GM12892 (cell line): ENCODE measurements at regions not wholly inside any gene's neighbourhood (a gene's known extent, or its start where the extent isn't known, plus 50 kb on each side); places are given as distances from the start of the nearest gene placed in this dataset.
"Not testable (repeated sequence)": the region's sequence is repeated elsewhere in the genome, so short reads cannot be mapped to it uniquely, and the experiment has no call there.

Experiments used
- DNase-seq: peaks from one replicate; pipeline ENCODE4 v3.0.0; 2011; ENCODE audit not compliant: insufficient read length
- FAIRE-seq: peaks from 2 replicates; lab custom pipeline; 2011; peaks lifted over from hg19 to GRCh38; lab: Jason Lieb, UNC
- POLR2A ChIP-seq: IDR thresholded peaks from 2 replicates; pipeline ENCODE4 v1.6.1; 2011; ENCODE audit warnings: low read depth, low read length, control low read depth
- POLR2AphosphoS5 ChIP-seq: IDR thresholded peaks from 2 replicates; pipeline ENCODE4 v1.6.1; 2011; ENCODE audit warnings: low read depth, low read length, control low read depth
- TAF1 ChIP-seq: IDR thresholded peaks from 2 replicates; pipeline ENCODE4 v1.6.1; 2011; ENCODE audit warnings: low read depth, mild to moderate bottlenecking, control low read depth, low read length, borderline replicate concordance

- DNase-seq, result no peak
- no peak for TF ChIP-seq POLR2AphosphoS5
- TF ChIP-seq TAF1, result no peak
- TF ChIP-seq POLR2A, result no peak
- FAIRE-seq, result no peak
Measured at GRCh38 chr4:186857793-186858192, 134.1 kb upstream of the FAT1 start.

GRCh38 chr4:186858355-186858754 lies 134.7 kb upstream of the FAT1 start:
- DNase-seq (no peak), FAIRE-seq (no peak)
- TF ChIP-seq TAF1 (no peak), POLR2AphosphoS5 (no peak)

GRCh38 chr4:186859420-186859819 lies 135.8 kb upstream of the FAT1 start:
- no peak for TF ChIP-seq POLR2A
- no peak for TF ChIP-seq POLR2AphosphoS5
- no peak for TF ChIP-seq TAF1
- FAIRE-seq (no peak), DNase-seq (no peak)

- FAIRE-seq (no peak), DNase-seq (no peak)
- TF ChIP-seq TAF1, result no peak
Measured at GRCh38 chr4:186861317-186861716, 137.7 kb upstream of the FAT1 start.

GRCh38 chr4:186871856-186872255 lies 148.2 kb upstream of the FAT1 start:
- no peak for TF ChIP-seq TAF1
- TF ChIP-seq POLR2A, result no peak
- TF ChIP-seq POLR2AphosphoS5, result no peak
- no peak for FAIRE-seq
- DNase-seq, result no peak

GRCh38 chr4:186873095-186873494 lies 149.4 kb upstream of the FAT1 start:
- FAIRE-seq, result not testable (repeated sequence)

GRCh38 chr4:186875476-186875875 lies 151.8 kb upstream of the FAT1 start:
- TF ChIP-seq TAF1 (no peak), POLR2A (no peak), POLR2AphosphoS5 (no peak)
- no peak for FAIRE-seq
- no peak for DNase-seq

More at GRCh38 chr4:186873095-186873494, 149.4 kb upstream of the FAT1 start:
- DNase-seq, result not testable (repeated sequence)

- no peak for TF ChIP-seq POLR2A
- TF ChIP-seq TAF1, result no peak
- no peak for TF ChIP-seq POLR2AphosphoS5
- FAIRE-seq (no peak), DNase-seq (no peak)
Measured at GRCh38 chr4:186876961-186877626, 153.4 kb upstream of the FAT1 start.

- TF ChIP-seq POLR2A (no peak), TAF1 (no peak), POLR2AphosphoS5 (no peak)
- no peak for DNase-seq
- FAIRE-seq, result no peak
Measured at GRCh38 chr4:186878203-186878776, 154.6 kb upstream of the FAT1 start.

- DNase-seq, result no peak
- FAIRE-seq, result no peak
- no peak for TF ChIP-seq POLR2AphosphoS5
- TF ChIP-seq POLR2A, result no peak
- TF ChIP-seq TAF1, result no peak
Measured at GRCh38 chr4:186881521-186882220, 158.0 kb upstream of the FAT1 start.

GRCh38 chr4:186882293-186882692 lies 158.6 kb upstream of the FAT1 start:
- FAIRE-seq (no peak), DNase-seq (no peak)
- TF ChIP-seq TAF1 (no peak), POLR2A (no peak), POLR2AphosphoS5 (no peak)

- no peak for DNase-seq
- no peak for TF ChIP-seq POLR2A
- TF ChIP-seq TAF1, result no peak
- TF ChIP-seq POLR2AphosphoS5, result no peak
- no peak for FAIRE-seq
Measured at GRCh38 chr4:186885289-186885688, 161.6 kb upstream of the FAT1 start.
